ENCODE measurements at regions not wholly inside any gene's neighbourhood (a gene's known extent, or its start where the extent isn't known, plus 50 kb on each side); places are given as distances from the start of the nearest gene placed in this dataset.

GRCh38 chr9:89845321-89845720 lies 240.5 kb downstream of the GADD45G start:
- Histone ChIP-seq H4K20me1 (ENCODE audit: insufficient read depth) (no peaks in the 10 kb centered on the region), H3K36me3 (ENCODE audit: insufficient read depth, low read length) (no peaks in the 10 kb centered on the region), H3K27ac (ENCODE audit: low read length) (no peak overlapping the region), H3K79me2 (replicated peaks; ENCODE audit: insufficient read depth, low read length) (no peaks in the 10 kb centered on the region), H3K4me2 (ENCODE audit: low read length) (no peak overlapping the region), H3K9me3 (ENCODE audit: low read length) (no peaks in the 10 kb centered on the region), H3K9me2 (ENCODE audit: insufficient read depth, low read length) (no peaks in the 10 kb centered on the region), H2AFZ (ENCODE audit: low read depth, low read length) (no peak overlapping the region), H3F3A (ENCODE audit: insufficient read depth, low read length, poor library complexity, severe bottlenecking) (no peaks in the 10 kb centered on the region), H3K9ac (ENCODE audit: low read length) (no peak overlapping the region), H3K4me3 (ENCODE audit: low read length) (no peak overlapping the region), H3K27me3 (ENCODE audit: insufficient read depth, low read depth, low read length) (no peaks in the 10 kb centered on the region)
- TF ChIP-seq MXI1 (conservative IDR thresholded peaks at IDR 0.05; ENCODE audit: poor library complexity, severe bottlenecking) (no peak), EP300 (conservative IDR thresholded peaks at IDR 0.05; ENCODE audit: poor library complexity, severe bottlenecking) (no peak), EZH2 (IDR thresholded peaks at IDR 0.05; ENCODE audit: borderline replicate concordance, insufficient read depth, low read length, poor library complexity, severe bottlenecking) (no peak), RAD21 (conservative IDR thresholded peaks at IDR 0.05) (no peak), CTCF (IDR thresholded peaks at IDR 0.05; ENCODE audit: poor library complexity, severe bottlenecking) (no peak), TAF1 (IDR thresholded peaks at IDR 0.05; ENCODE audit: low read depth) (no peak), SMC3 (conservative IDR thresholded peaks at IDR 0.05; ENCODE audit: poor library complexity) (no peak), POLR2AphosphoS5 (IDR thresholded peaks at IDR 0.05) (no peak)
- TF ChIP-seq, protein P1, sequence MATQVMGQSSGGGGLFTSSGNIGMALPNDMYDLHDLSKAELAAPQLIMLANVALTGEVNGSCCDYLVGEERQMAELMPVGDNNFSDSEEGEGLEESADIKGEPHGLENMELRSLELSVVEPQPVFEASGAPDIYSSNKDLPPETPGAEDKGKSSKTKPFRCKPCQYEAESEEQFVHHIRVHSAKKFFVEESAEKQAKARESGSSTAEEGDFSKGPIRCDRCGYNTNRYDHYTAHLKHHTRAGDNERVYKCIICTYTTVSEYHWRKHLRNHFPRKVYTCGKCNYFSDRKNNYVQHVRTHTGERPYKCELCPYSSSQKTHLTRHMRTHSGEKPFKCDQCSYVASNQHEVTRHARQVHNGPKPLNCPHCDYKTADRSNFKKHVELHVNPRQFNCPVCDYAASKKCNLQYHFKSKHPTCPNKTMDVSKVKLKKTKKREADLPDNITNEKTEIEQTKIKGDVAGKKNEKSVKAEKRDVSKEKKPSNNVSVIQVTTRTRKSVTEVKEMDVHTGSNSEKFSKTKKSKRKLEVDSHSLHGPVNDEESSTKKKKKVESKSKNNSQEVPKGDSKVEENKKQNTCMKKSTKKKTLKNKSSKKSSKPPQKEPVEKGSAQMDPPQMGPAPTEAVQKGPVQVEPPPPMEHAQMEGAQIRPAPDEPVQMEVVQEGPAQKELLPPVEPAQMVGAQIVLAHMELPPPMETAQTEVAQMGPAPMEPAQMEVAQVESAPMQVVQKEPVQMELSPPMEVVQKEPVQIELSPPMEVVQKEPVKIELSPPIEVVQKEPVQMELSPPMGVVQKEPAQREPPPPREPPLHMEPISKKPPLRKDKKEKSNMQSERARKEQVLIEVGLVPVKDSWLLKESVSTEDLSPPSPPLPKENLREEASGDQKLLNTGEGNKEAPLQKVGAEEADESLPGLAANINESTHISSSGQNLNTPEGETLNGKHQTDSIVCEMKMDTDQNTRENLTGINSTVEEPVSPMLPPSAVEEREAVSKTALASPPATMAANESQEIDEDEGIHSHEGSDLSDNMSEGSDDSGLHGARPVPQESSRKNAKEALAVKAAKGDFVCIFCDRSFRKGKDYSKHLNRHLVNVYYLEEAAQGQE (IDR thresholded peaks at IDR 0.05; ENCODE audit: borderline replicate concordance), result no peak

DNA sequence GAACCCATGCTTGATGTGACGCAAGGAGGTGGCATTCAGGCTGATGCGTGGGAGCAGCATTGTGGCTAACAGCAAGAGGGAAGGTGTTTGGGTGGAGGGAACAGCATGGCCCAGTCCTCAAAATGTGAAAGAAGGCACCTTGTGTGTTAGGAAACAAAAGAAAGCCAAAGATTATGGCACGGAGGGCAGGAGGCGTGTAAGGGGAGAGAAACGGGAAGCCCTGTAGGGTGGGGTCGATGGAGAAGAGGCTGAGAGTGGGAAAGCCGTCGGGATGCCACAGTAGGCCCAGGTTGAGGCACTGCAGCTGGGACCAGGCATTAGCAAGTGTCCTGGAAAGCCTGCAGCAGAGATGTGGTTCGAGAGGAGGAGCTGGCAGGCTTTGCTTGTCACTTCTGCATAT lies 241.1 kb downstream of the GADD45G start:
- H3K9me2 ChIP-seq (ENCODE audit: insufficient read depth, low read length), result no peaks in the 10 kb centered on the region
- no peaks in the 10 kb centered on the region for H3F3A ChIP-seq (ENCODE audit: insufficient read depth, low read length, poor library complexity, severe bottlenecking)
- H3K4me3 ChIP-seq (ENCODE audit: low read length), result no peak overlapping the region
- no peak for TF ChIP-seq SMC3 (conservative IDR thresholded peaks at IDR 0.05; ENCODE audit: poor library complexity)
- TF ChIP-seq EP300 (conservative IDR thresholded peaks at IDR 0.05; ENCODE audit: poor library complexity, severe bottlenecking), result no peak
- no peak for TF ChIP-seq EZH2 (IDR thresholded peaks at IDR 0.05; ENCODE audit: borderline replicate concordance, insufficient read depth, low read length, poor library complexity, severe bottlenecking)
- TF ChIP-seq CTCF (IDR thresholded peaks at IDR 0.05; ENCODE audit: poor library complexity, severe bottlenecking), result no peak
- TF ChIP-seq POLR2AphosphoS5 (IDR thresholded peaks at IDR 0.05), result no peak
- TF ChIP-seq TAF1 (IDR thresholded peaks at IDR 0.05; ENCODE audit: low read depth), result no peak
- TF ChIP-seq, protein P1 (IDR thresholded peaks at IDR 0.05; ENCODE audit: borderline replicate concordance), result no peak
- no peak for TF ChIP-seq MXI1 (conservative IDR thresholded peaks at IDR 0.05; ENCODE audit: poor library complexity, severe bottlenecking)
- no peak for TF ChIP-seq RAD21 (conservative IDR thresholded peaks at IDR 0.05)
- H3K79me2 ChIP-seq (replicated peaks; ENCODE audit: insufficient read depth, low read length), result no peaks in the 10 kb centered on the region
- no peak overlapping the region for H2AFZ ChIP-seq (ENCODE audit: low read depth, low read length)
- no peak overlapping the region for H3K9ac ChIP-seq (ENCODE audit: low read length)
- no peaks in the 10 kb centered on the region for H3K27me3 ChIP-seq (ENCODE audit: insufficient read depth, low read depth, low read length)
- H4K20me1 ChIP-seq (ENCODE audit: insufficient read depth), result no peaks in the 10 kb centered on the region
- H3K9me3 ChIP-seq (ENCODE audit: low read length), result no peaks in the 10 kb centered on the region
- no peaks in the 10 kb centered on the region for H3K36me3 ChIP-seq (ENCODE audit: insufficient read depth, low read length)
- no peak overlapping the region for H3K4me2 ChIP-seq (ENCODE audit: low read length)
- no peak overlapping the region for H3K27ac ChIP-seq (ENCODE audit: low read length)
